T-helper 17 cell (primary cell): ENCODE measurements at regions not wholly inside any gene's neighbourhood (a gene's known extent, or its start where the extent isn't known, plus 50 kb on each side); places are given as distances from the start of the nearest gene placed in this dataset.

ENCODE experiments used
- ATAC-seq: fragments of 150-1000 bp; cut with Tn5 transposase; 2 replicates; pipeline ENCODE4 v1.10.0; 2021; ENCODE audit warnings: mild to moderate bottlenecking, moderate library complexity
- DNase-seq, 3 donors: peaks; one replicate each; pipeline versions ENCODE4 v3.0.0 to v3.0.0-alpha.2; 2020 to 2021
- H3K9me3 ChIP-seq: one replicate; pipeline ENCODE4 v1.7.0; 2013; ENCODE audit warnings: low read length, mild to moderate bottlenecking; ENCODE audit not compliant: control insufficient read depth, poor library complexity, severe bottlenecking
- H3K27ac Mint-ChIP-seq: one replicate; pipeline ENCODE4 v1.8.0; 2022; ENCODE audit warnings: mild to moderate bottlenecking, moderate library complexity, mixed read lengths
- H3K27me3 Mint-ChIP-seq: one replicate; pipeline ENCODE4 v1.8.0; 2022; ENCODE audit warnings: mixed read lengths
- H3K36me3 Mint-ChIP-seq: one replicate; pipeline ENCODE4 v1.8.0; 2022; ENCODE audit warnings: low read depth, mixed read lengths
- H3K4me1 Mint-ChIP-seq: one replicate; pipeline ENCODE4 v1.8.0; 2022; ENCODE audit warnings: mild to moderate bottlenecking, mixed read lengths
- H3K4me3 Mint-ChIP-seq: one replicate; pipeline ENCODE4 v1.8.0; 2022; ENCODE audit warnings: mild to moderate bottlenecking, moderate library complexity, mixed read lengths

DNA sequence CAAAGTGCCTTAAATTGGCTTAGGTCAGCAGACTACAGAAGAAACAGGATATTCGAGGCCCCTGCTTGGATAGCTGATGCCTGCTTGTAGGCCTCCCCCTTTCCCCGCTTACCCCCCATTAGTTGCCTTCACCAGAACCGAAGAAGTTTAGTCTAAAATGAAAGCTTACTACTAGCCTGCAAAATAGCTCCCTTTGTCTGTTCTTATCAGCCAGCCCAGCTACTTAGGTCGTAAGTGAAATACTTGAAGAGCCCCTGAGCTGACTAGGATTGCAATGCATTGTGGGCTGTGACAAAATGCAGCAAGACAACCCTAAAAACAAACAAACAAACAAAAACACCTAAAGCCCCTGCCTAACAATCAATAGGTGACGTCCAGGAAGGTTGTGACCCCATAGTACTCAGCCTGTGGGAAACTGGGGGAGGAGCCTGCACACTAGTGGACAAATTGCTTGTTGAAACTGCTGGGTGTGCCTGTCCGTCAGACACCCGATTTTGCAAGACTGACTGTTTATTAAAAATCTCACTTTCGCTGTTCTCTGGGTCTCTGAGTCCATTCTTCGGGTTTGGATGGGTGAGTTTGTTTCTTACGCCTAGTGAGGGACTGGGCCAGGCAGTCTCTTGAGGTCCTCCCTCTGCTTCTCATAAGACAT lies 105.0 kb upstream of the DUSP22 start:
- H3K36me3 Mint-ChIP-seq, result no peaks in the 10 kb centered on the region
- DNase-seq (no peak), ATAC-seq (no peak)
- H3K4me3 Mint-ChIP-seq, result no peak overlapping the region
- peaks cover 23% of the 10 kb centered on the region for H3K4me1 Mint-ChIP-seq
- no peak overlapping the region for H3K27ac Mint-ChIP-seq
- no peaks in the 10 kb centered on the region for H3K9me3 ChIP-seq
- no peaks in the 10 kb centered on the region for H3K27me3 Mint-ChIP-seq

DNA sequence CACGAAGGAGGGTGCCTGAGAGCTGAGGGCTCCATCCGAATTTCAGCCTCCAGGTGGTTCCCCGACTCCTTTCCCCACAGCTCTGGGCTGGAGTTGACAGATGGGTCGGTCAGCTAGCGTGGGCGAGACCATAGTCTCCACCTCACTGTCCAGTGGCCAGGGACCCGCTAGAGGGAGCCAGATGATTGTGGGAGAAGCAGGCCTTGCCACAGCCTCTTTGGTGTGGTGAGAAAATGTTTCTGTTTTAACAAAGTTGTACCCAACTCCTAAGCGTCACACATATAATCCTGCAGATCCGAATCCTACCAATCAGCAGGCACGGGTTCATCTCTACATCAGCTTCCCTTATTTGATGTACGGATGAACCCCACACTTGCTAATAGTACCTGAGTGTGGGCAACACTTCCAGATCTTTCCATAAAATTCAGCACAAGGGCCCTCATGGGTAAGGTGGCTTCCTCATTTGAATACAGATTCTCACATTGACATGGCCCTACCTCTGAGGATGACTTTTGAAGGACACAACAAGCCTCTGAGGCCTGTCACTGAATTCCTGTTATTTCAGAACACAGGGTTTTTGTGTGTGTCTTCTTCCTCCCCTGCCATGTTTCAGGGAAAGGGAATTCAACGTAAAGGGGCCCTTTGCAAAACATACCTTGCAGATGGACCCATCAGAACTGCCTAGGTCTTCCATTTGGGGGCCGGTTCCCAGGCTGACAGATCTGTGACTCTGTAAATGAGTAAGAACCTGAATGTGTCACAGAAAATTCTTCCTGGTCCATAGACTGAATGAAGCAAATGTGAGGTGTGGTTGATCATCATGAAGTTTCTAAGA lies 103.2 kb upstream of the DUSP22 start:
- DNase-seq (peak; percentile 38 to 73 (median 49)), ATAC-seq (peak; percentile 93)
- peak overlapping the region; percentile 60 for H3K27ac Mint-ChIP-seq
- no peaks in the 10 kb centered on the region for H3K9me3 ChIP-seq
- H3K27me3 Mint-ChIP-seq, result no peaks in the 10 kb centered on the region
- no peaks in the 10 kb centered on the region for H3K36me3 Mint-ChIP-seq
- peaks cover 28% of the 10 kb centered on the region for H3K4me1 Mint-ChIP-seq
- H3K4me3 Mint-ChIP-seq, result no peak overlapping the region

DNA sequence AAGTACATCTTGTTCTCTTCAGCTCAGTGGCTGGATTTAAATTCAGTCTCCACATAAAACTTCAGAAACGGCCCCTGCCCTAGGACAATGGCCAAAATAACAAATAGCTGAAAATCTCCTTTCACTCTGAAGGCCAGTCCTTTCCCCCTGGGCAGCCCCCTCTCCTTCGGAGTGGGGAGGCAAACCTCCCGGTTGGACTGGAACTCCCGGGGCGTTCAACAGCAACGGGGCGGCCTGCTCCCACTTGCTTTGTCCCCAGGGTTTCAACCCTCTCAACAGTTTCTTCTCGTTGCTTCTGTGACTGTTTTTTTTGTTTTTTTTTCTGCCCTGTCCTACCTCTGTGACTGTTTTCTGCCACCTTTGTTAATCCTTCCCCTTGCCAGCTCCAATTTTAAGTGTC lies 102.6 kb upstream of the DUSP22 start:
- H3K27ac Mint-ChIP-seq, result peak overlapping the region; percentile 60
- H3K4me1 Mint-ChIP-seq, result peaks cover 32% of the 10 kb centered on the region
- no peak overlapping the region for H3K4me3 Mint-ChIP-seq
- H3K36me3 Mint-ChIP-seq, result no peaks in the 10 kb centered on the region
- ATAC-seq, result no peak
- no peaks in the 10 kb centered on the region for H3K9me3 ChIP-seq
- no peak for DNase-seq
- H3K27me3 Mint-ChIP-seq, result no peaks in the 10 kb centered on the region

GRCh38 chr6:190596-191395 lies 101.5 kb upstream of the DUSP22 start:
- H3K9me3 ChIP-seq, result no peaks in the 10 kb centered on the region
- Mint-ChIP-seq H3K4me3 (no peak overlapping the region), H3K4me1 (peaks cover 41% of the 10 kb centered on the region), H3K27me3 (no peaks in the 10 kb centered on the region), H3K27ac (peak overlapping the region; percentile 95), H3K36me3 (no peaks in the 10 kb centered on the region)
- ATAC-seq, result no peak
- DNase-seq, result no peak

DNA sequence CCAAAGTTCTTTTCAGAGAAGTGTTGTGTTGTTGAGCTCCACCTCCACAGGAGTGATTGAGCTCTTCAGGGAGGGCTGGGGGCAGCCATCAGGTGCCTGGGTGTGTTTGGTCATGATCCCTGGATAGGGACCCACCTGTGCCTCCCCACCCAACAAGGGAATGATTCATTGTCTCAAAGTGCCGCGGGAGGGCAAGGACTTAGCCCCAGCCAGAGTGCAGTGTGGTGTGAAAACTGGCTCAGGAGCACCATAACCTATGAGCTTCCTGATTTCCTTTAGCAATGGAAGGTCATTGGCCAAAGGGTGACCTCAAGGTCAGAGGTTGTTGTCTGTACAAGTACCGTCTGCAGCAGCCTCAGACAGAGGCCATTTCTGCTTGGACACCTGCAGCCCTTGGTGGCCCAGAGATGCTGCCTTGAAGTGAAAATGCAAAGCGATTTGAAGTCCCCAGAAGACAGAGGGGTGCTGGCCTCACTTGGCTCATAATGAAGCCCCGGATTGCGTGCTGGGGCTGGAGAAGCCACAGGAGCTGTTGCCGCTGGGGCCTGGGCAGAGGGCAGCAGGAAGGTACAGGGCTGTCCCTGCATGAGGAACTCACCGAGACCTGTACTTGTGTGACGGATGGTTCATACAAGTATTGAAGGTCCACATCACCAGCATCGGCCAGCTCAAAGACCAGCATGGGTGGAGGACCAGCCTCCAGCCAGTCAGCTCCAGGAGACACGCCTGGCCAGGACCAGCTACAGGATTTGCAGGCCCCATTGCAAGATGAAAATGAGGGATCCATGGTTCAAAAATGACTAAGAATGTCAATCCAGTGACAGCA lies 100.6 kb upstream of the DUSP22 start:
- H3K9me3 ChIP-seq, result no peaks in the 10 kb centered on the region
- Mint-ChIP-seq H3K4me1 (peaks cover 50% of the 10 kb centered on the region), H3K27ac (peak overlapping the region; percentile 95), H3K27me3 (no peaks in the 10 kb centered on the region), H3K4me3 (no peak overlapping the region), H3K36me3 (peaks cover 4% of the 10 kb centered on the region)
- DNase-seq (no peak), ATAC-seq (no peak)

DNA sequence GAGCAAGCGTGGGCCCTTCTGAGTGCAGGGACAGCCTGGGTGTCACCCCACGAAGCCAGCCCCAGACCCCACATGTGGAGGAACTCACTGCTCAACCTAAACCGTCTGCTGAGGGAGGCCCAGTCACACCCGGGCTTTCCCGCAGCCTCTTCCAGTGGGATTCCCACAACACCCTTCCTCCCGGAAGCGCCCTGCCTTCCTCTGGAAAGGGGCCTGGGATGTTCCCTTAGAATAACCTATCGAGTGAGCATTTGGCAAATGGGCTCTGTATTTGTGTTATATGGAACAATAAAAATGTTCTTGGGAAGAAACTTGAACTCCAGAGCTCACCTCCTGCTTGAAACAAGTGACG lies 100.0 kb upstream of the DUSP22 start:
- Mint-ChIP-seq H3K36me3 (peaks cover 4% of the 10 kb centered on the region), H3K27ac (peak overlapping the region; percentile 95), H3K4me1 (peaks cover 51% of the 10 kb centered on the region), H3K4me3 (no peak overlapping the region), H3K27me3 (no peaks in the 10 kb centered on the region)
- ATAC-seq (no peak), DNase-seq (no peak)
- no peaks in the 10 kb centered on the region for H3K9me3 ChIP-seq

GRCh38 chr6:193180-193579 lies 99.1 kb upstream of the DUSP22 start:
- no peak for DNase-seq
- ATAC-seq, result no peak
- H3K9me3 ChIP-seq, result no peaks in the 10 kb centered on the region
- Mint-ChIP-seq H3K27ac (peak overlapping the region; percentile 95), H3K36me3 (peaks cover 4% of the 10 kb centered on the region), H3K4me1 (peaks cover 51% of the 10 kb centered on the region), H3K27me3 (no peaks in the 10 kb centered on the region), H3K4me3 (no peak overlapping the region)

DNA sequence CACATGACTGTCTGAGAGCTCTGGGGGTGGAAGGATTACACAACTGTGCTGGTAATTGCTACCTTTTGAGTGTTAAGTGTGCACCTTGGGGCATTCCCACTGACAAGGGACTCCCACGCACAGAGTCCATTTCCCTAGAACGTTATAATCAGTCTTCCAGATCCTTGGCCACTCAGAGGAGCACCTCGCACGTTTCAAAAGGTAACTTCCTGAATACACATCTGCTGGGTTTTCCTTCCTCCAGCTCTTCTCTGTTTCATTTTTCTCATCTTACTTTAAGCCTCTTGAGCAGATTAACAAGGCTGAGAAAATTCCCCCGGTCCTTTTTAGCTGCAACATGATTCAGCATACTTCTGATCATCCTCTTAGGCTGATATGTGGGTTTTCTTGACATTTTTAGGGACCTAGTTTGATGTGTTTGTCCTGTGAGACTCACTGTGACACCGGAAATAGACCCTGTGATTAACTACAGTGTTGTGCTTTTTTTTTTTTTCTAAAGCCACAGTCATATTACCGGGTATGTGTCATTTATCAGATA lies 98.4 kb upstream of the DUSP22 start:
- no peaks in the 10 kb centered on the region for H3K27me3 Mint-ChIP-seq
- H3K4me1 Mint-ChIP-seq, result peaks cover 48% of the 10 kb centered on the region
- peak overlapping the region; percentile 47 for H3K4me3 Mint-ChIP-seq
- peak overlapping the region; percentile 95 for H3K27ac Mint-ChIP-seq
- ATAC-seq (peak; percentile 62), DNase-seq (no peak)
- H3K9me3 ChIP-seq, result no peaks in the 10 kb centered on the region
- H3K36me3 Mint-ChIP-seq, result peaks cover 4% of the 10 kb centered on the region

DNA sequence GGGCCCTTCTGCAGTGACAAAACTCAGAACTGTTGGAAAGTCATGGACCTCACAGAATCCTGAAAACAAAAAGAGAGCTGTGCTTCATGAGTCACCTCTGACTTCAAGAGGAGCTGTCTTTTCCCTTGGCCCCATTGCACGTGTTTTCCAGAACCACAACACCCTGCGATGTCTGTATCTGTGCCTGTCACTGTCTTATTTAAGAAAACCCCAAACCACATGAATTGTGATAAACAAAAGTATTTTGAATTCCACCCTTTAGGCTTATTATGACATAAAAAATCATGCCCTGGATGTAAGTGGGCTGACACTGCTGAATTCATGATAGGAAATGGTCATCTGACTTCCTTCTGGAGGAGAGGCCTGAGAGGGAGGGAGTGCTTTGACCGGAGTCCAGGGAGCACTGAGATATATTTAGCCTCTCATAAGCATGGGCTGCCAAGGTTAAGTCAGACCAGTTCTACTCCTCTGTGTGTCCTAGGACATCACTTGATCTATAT lies 96.4 kb upstream of the DUSP22 start:
- no peaks in the 10 kb centered on the region for H3K9me3 ChIP-seq
- Mint-ChIP-seq H3K4me1 (peaks cover 37% of the 10 kb centered on the region), H3K4me3 (peak overlapping the region; percentile 19), H3K27ac (peak overlapping the region; percentile 95), H3K27me3 (peaks cover 4% of the 10 kb centered on the region), H3K36me3 (peaks cover 6% of the 10 kb centered on the region)
- ATAC-seq (peak; percentile 87), DNase-seq (peak in 2 of 3 donors; percentile 11 to 19)

DNA sequence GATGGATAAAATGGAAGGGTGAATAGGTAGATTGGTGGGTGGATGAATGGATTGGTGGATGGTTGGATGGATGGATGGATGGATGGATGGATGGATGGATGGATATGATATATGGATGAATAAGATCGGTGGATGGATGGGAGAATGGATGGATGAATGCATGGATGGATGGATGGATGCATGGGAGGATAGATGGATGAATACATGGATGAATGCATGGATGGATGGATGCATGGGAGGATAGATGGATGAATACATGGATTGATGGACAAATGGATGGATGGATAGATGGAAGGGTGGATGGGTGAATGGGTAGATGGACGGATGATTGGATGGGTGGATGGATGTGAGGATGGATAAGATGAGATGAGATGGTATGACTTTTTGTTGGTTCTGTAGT lies 95.7 kb upstream of the DUSP22 start:
- Mint-ChIP-seq H3K27me3 (peaks cover 4% of the 10 kb centered on the region), H3K36me3 (peaks cover 6% of the 10 kb centered on the region), H3K4me3 (peak overlapping the region; percentile 19), H3K4me1 (peaks cover 35% of the 10 kb centered on the region), H3K27ac (peak overlapping the region; percentile 95)
- no peaks in the 10 kb centered on the region for H3K9me3 ChIP-seq
- ATAC-seq (no peak), DNase-seq (no peak)

DNA sequence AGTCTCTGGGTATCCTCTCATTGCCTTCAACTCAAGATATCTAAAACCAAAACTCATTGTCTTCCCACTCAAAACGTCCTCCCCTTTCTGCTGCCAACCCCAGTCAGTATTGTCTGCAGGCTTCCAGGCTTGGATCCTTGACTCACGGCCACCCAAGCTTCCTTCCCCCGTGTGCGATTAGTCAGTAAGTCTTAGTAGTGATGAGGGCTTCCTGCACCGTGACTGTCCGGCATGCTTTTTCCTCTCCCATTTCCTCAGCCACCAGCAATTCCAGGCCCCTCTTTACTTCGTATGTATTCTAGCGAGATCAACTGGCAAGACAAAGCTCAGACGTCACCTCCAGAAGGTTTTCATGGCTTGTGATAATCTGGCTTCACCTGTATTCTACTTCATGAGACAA lies 88.6 kb upstream of the DUSP22 start:
- H3K4me3 Mint-ChIP-seq, result no peak overlapping the region
- peaks cover 4% of the 10 kb centered on the region for H3K27me3 Mint-ChIP-seq
- H3K27ac Mint-ChIP-seq, result no peak overlapping the region
- no peaks in the 10 kb centered on the region for H3K9me3 ChIP-seq
- no peak for DNase-seq
- ATAC-seq, result no peak
- H3K36me3 Mint-ChIP-seq, result peaks cover 2% of the 10 kb centered on the region
- H3K4me1 Mint-ChIP-seq, result peaks cover 8% of the 10 kb centered on the region

DNA sequence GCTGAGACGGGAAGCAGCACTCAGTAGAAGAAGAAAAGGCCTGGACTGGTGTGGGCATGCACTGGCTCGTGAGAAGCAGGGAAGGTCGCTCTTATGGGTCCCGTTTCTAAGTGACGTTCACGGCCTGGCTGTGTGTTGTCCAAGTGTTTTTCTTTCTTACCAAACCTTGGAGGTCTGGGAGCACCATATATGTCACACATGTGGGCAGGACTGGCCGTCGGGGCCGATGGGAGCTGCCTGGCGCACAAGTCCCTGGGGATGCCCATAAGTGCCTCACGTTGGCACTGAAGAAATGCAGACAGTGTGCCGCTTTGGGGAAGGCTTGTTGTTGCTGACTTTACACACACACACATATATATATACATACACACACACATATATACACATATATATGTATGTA lies 86.0 kb upstream of the DUSP22 start:
- no peak overlapping the region for H3K27ac Mint-ChIP-seq
- ATAC-seq, result no peak

More for the DNA sequence above, 86.0 kb upstream of the DUSP22 start:
- Mint-ChIP-seq H3K36me3 (peaks cover 3% of the 10 kb centered on the region), H3K4me3 (no peak overlapping the region), H3K4me1 (peaks cover 12% of the 10 kb centered on the region), H3K27me3 (no peaks in the 10 kb centered on the region)
- no peak for DNase-seq
- no peaks in the 10 kb centered on the region for H3K9me3 ChIP-seq
